Brain microvascular endothelial cell (primary cell): ENCODE measurements at regions not wholly inside any gene's neighbourhood (a gene's known extent, or its start where the extent isn't known, plus 50 kb on each side); places are given as distances from the start of the nearest gene placed in this dataset.
"Not testable (repeated sequence)": the region's sequence is repeated elsewhere in the genome, so short reads cannot be mapped to it uniquely, and the experiment has no call there.

Experiments used
- DNase-seq: peaks from one replicate; pipeline ENCODE4 v3.0.0-alpha.2; 2020
- H3K27ac ChIP-seq: fragments of 250-450 bp; sonication (Bioruptor Pico); 2 replicates; pipeline ENCODE4 v1.5.1; 2020; ENCODE audit warnings: mild to moderate bottlenecking, moderate library complexity
- H3K27me3 ChIP-seq: fragments of 250-450 bp; sonication (Bioruptor Pico); replicated peaks from 2 replicates; pipeline ENCODE4 v1.5.1; 2020; ENCODE audit warnings: mild to moderate bottlenecking
- H3K36me3 ChIP-seq: fragments of 250-450 bp; sonication (Bioruptor Pico); replicated peaks from 2 replicates; pipeline ENCODE4 v1.5.1; 2020; ENCODE audit warnings: mild to moderate bottlenecking
- H3K4me3 ChIP-seq: 2 replicates; pipeline ENCODE4 v1.5.1; 2011; ENCODE audit warnings: low read depth, mild to moderate bottlenecking, control low read depth, low read length, moderate library complexity
- in situ Hi-C: cut with HindIII; loops from 2 replicates; pipeline ENCODE4 v1.10.0; 2017; ENCODE audit warnings: low sequenced_read_pairs, low pct_ligation_motif_present
- TF ChIP-seq, protein P1 (sequence below): IDR thresholded peaks from 2 replicates; pipeline ENCODE4 v1.5.1; 2011; ENCODE audit warnings: low read depth, mild to moderate bottlenecking, moderate library complexity, low read length, control low read depth, inconsistent platforms; ENCODE audit errors: missing control alignments

DNA sequence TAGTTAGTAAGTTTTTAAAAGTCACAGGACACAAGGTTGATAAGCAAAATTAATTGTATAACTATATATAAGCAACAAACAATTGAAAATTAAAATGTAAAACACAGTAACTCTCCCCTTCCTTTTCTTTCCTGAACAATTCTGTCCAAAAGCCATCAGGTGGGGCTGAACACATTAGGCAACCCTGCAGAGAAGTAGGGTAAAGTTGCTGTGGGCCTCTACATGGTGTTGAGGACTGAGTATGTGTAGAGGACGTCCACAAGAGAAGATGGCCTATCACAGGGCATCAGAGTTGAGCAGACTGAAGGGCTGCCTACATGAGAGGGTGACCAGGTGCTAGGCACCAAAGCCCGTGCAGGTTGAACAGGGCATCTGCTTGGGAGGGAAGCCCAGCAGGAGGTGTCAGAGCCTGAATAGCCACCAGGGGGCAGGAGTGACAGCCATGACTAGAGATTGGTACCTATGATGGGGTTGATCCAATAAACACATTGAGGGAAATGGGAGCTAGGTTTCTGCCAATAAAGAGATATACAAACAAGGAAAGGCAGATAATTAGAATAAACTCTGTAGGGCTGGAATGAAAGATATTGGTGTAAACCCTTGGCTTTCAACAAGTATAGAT, 415.1 kb downstream of the NPIPA8 start:
- DNase-seq: no peak
- Histone ChIP-seq H3K36me3 (no peaks in the 10 kb centered on the region), H3K4me3 (no peak overlapping the region), H3K27me3 (no peaks in the 10 kb centered on the region), H3K27ac (no peak overlapping the region)
- TF ChIP-seq, protein P1, sequence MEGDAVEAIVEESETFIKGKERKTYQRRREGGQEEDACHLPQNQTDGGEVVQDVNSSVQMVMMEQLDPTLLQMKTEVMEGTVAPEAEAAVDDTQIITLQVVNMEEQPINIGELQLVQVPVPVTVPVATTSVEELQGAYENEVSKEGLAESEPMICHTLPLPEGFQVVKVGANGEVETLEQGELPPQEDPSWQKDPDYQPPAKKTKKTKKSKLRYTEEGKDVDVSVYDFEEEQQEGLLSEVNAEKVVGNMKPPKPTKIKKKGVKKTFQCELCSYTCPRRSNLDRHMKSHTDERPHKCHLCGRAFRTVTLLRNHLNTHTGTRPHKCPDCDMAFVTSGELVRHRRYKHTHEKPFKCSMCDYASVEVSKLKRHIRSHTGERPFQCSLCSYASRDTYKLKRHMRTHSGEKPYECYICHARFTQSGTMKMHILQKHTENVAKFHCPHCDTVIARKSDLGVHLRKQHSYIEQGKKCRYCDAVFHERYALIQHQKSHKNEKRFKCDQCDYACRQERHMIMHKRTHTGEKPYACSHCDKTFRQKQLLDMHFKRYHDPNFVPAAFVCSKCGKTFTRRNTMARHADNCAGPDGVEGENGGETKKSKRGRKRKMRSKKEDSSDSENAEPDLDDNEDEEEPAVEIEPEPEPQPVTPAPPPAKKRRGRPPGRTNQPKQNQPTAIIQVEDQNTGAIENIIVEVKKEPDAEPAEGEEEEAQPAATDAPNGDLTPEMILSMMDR: peak; percentile 29
- in situ Hi-C loops: no loop called here

DNA sequence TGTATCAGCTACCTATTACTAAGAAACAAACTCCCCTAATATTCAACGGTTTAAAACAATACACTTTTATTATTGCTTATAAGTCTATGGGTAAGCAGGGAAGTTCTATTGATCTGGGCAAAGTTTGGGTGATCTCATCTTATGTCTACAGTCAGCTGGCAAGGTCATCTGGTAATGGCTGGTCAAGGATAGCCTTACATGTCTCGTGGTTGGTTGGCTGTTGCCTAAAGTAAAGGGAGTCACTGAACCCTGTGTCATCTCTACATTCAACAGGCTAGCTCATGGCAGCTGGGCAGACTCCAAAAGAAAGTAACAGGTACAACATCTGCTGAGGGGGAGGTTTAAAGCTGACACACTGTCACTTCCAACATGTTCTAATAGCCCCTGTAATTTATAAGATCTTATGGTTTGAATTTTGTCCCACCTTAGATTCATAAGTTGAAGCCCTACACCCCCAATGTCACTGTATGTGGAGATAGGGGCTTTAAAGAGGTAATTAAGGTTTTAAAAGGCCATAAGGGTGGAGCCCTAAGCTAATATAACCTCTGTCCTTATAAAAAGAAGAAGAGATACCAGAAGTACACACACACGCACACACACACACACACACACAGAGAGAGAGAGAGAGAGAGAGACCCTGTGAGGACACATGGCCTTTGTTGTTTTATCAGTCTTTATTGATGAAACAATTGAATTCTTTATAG, 419.1 kb downstream of the NPIPA8 start:
- in situ Hi-C loops: no loop called here
- TF ChIP-seq, protein P1: no peak

DNA sequence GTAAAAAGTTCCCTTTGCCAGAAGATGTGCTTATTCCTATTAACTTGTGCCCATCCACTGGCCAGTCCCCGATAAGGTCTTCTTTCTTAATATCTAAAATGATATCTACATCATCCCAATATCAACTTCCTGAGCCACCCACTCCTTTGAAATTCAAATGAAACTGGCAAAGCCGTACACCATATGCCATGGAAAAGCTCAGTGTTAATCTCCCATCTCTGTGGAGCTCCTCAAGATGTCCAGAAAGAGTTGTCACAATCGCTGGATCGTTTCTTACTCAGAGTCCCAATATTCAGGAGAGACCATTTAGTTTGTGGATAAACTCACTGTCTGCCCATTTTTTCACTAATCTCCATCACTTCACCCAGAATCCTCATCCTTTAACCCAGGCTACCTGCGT, 420.7 kb downstream of the NPIPA8 start:
- in situ Hi-C loops: no loop called here
- DNase-seq: no peak
- H3K36me3 ChIP-seq: no peaks in the 10 kb centered on the region
- TF ChIP-seq, protein P1: no peak
- H3K27ac ChIP-seq: no peak overlapping the region
- no peak overlapping the region for H3K4me3 ChIP-seq
- no peaks in the 10 kb centered on the region for H3K27me3 ChIP-seq

More for the DNA sequence above, 419.1 kb downstream of the NPIPA8 start:
- Histone ChIP-seq H3K27ac (no peak overlapping the region), H3K36me3 (no peaks in the 10 kb centered on the region), H3K27me3 (no peaks in the 10 kb centered on the region), H3K4me3 (no peak overlapping the region)
- DNase-seq: no peak

DNA sequence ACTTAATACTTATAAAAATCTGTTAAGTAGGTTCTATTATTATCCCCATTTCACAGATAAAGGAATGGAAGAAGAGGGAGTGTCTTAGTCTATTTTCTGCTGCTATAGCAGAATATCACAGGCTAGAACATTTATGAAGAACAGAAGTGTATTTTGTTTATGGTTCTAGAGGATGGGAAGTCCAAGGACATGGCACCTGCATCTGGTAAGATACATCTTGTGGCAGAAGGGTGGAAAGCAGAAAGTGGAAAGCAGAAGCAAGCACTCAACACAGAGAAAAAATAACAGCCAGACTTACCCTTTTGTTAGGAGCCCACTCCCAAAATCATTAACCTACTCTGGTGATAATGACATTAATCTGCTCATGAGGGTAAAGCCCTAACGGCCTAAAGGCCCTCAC, 422.4 kb downstream of the NPIPA8 start:
- H3K4me3 ChIP-seq: no peak overlapping the region
- TF ChIP-seq, protein P1: no peak
- H3K36me3 ChIP-seq: no peaks in the 10 kb centered on the region
- no peak overlapping the region for H3K27ac ChIP-seq
- in situ Hi-C loops: no loop called here
- DNase-seq: no peak
- H3K27me3 ChIP-seq: no peaks in the 10 kb centered on the region

DNA sequence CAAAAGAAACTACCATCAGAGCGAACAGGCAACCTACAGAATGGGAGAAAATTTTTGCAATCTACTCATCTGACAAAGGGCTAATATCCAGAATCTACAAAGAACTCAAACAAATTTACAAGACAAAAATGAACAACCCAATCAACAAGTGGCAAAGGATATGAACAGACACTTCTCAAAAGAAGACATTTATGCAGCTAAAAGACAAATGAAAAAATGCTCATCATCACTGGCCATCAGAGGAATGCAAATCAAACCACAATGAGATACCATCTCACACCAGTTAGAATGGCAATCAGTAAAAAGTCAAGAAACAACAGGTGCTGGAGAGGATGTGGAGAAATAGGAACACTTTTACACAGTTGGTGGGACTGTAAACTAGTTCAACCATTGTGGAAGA, 425.0 kb downstream of the NPIPA8 start:
- DNase-seq, H3K27me3 ChIP-seq, H3K36me3 ChIP-seq, H3K27ac ChIP-seq, H3K4me3 ChIP-seq, in situ Hi-C loops: not testable (repeated sequence)

DNA sequence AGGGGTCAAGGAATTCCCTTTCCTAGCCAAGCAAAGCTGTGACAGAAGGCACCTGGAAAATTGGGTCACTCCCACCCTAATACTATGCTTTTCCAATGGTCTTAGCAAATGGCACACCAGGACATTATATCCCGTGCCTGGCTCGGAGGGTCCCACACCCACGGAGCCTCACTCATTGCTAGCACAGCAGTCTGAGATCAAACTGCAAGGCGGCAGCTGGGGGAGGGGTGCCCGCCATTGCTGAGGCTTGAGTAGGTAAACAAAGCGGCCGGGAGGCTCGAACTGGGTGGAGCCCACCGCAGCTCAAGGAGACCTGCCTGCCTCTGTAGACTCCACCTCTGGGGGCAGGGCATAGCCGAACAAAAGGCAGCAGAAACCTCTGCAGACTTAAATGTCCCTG, 429.9 kb downstream of the NPIPA8 start:
- H3K4me3 ChIP-seq, in situ Hi-C loops, DNase-seq: not testable (repeated sequence)

DNA sequence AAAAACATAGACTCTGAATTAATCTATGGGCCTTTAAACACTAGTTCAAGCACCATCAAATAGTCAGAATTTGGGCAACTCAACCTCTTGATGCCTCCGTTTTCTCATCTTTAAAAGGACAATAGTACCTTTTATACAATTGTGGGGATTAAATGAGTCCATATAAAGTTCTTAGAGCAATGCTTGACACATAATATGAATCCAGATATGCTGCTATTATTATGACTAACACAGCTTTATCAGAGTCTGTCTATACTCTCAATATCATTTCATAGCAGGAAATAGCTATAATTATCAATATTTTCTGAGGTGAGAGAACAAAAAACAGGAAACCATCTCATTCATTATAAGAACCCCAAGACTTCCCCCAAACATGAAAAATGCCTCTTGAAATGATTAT, 430.5 kb upstream of the XYLT1 start:
- in situ Hi-C loops: no loop called here
- H3K36me3 ChIP-seq: no peaks in the 10 kb centered on the region
- no peak overlapping the region for H3K4me3 ChIP-seq
- TF ChIP-seq, protein P1: no peak
- no peak for DNase-seq
- no peaks in the 10 kb centered on the region for H3K27me3 ChIP-seq
- H3K27ac ChIP-seq: no peak overlapping the region

More for the DNA sequence above, 429.9 kb downstream of the NPIPA8 start:
- H3K36me3 ChIP-seq, H3K27ac ChIP-seq, H3K27me3 ChIP-seq: not testable (repeated sequence)
